MV-4-11 (cell line): ENCODE measurements at regions not wholly inside any gene's neighbourhood (a gene's known extent, or its start where the extent isn't known, plus 50 kb on each side); places are given as distances from the start of the nearest gene placed in this dataset.
"Not testable (repeated sequence)": the region's sequence is repeated elsewhere in the genome, so short reads cannot be mapped to it uniquely, and the experiment has no call there.

ENCODE experiments used
- DNase-seq: peaks from one replicate; lab custom pipeline; 2025; lab: John Stamatoyannopoulos, UW

DNA sequence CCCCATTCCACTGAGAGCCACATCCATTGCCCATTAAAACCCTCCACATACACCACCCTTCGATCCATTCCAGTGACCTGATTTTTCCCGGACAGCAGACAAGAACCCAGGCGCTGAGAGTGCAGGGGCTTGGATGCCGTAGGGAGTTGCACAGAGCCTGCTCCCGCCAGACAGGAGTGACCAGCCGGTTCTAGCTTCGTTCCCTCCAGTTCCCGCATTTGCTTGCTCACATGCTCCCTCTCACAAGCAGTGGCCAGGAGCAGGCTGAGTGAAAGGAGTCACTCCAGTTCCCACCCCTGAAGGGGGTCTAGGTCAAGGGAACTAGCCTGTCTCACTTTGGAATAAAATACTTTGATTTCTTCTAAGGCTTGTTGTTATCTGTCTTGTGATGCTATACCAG lies 119.5 kb downstream of the SKIDA1 start:
- DNase-seq, result no peak

DNA sequence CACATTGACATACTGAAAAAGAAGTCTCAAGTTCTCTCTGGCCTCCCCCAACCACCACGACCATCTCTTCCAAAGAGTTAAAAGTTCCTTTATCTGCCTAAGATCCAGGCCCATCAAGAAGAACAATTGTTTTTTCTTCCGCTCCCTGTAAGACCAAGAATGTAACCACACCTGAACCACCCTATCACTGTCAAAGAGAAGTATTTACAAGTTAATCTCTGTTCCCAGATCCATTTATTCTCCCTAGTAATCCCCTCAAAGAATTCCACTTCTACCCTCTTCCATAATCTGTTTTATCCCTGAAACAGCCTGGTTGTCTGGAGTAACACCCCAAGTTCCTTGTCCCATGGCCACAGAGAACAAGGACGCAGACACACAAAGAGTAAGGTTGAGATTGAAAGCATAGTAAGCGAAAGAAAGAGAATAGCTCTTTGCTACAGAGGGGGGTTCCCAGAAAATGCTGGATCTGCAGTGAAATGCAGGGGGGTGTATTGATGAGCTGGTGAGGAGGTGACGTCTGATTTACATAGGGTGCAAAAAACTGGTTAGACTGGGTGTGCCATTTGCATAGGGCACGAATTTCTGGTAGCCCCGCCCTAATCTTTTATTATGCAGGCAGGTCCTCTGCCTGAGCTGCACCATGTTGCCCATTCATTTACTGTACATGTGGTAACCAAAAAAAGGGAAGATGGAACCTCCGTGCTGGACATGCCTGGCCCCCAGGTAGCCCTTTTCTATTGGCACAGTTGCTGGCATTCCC lies 122.0 kb downstream of the SKIDA1 start:
- DNase-seq, result no peak

DNA sequence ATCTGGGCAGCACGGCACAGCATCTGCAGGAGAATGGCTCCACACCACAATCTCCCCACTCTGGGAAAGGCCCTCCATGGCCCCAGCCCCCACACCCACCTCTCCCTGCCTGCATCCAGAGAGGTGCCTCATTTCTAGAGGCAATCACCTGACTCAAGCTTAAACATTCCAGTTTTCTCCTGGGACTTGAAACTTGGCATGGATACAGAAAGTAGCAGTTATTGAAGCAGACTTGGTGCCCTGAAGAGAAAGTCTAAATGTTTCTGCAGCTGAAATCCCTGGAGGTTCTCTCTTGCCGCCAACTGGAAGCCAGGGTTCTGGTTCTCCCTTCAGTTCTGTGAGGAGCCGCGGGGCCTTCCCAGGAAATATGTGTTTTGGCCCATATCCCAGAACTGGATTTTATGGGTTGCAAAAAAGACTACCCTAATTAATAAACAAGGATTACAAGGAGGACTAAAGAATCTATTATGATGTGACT lies 122.8 kb downstream of the SKIDA1 start:
- DNase-seq, result no peak

DNA sequence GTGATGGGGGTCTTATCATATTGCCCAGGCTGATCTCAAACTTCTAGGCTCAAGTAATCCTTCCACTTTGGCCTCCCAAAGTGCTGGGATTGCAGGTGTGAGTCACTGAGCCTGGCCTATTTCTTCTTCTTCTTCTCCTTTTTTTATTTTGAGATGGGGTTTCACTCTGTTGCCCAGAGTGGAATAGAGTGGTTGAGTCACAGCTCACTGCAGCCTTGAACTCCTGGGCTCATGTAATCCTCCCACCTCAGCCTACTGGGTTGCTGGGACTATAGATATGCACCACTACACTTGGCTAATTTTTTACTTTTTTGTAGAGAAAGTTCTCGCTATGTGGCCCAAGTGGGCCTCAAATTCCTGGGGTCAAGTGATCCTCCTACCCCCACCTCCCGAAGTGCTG lies 124.3 kb downstream of the SKIDA1 start:
- peak; percentile 81 for DNase-seq

DNA sequence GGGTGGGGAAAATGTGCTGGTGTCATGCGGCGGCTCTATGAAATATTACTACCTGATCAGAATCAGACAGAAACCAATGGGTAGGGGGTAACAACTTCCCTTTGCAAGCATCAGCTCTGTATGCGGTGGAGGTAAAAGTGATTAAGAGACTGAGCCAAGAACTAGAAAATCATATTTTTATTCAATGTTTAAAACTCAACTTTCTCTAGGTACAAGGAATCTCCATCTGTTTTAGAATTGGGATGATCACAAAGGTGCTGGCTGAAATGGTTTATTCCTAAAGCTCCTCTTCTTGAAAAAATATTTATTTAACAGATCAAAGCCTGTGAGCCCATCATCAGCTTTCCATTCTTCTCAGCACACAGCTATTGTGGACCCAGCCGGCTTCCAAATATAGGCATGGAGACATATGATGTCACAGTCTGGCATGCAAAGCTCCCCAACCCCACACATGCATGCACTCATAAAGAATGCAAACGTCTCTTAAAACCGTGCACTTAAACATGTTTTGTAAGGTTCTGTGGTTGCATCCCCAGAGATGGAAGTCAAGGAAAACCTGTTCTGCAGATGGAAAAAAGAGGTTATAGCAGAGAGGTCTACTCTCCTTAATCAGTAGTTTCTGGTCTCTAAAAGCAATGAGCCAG lies 126.0 kb downstream of the SKIDA1 start:
- DNase-seq, result no peak

DNA sequence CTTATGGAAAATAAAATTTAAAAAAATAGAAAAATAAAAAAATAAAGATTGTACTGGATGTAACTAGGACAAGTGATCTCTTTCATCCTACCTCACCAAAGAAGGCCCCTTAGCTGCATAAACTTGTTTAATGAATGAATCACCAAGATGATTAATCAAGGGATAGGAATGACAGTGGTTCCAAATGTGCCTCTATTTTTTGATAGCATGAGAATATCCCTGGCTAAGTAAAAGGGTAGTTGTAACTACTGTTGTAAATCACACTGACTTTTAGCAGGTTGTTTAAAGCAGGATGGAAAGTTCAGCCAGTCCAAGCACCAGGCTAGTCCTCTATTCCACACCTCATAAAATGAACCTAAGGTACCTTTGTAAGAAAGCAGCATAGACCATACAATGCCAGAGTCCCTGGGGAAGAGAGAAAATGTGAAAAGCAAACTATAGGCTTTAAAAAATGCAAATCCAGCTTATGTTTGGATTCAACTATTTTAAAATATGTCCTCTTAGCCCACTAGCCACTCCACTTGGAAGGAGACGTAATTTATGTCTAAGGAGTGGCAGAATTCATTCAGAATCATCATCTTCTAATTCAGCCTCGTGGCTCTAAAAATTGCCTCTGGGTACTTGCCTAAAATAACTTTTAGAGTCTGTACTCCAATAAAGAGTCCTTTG lies 126.8 kb downstream of the SKIDA1 start:
- DNase-seq, result no peak

DNA sequence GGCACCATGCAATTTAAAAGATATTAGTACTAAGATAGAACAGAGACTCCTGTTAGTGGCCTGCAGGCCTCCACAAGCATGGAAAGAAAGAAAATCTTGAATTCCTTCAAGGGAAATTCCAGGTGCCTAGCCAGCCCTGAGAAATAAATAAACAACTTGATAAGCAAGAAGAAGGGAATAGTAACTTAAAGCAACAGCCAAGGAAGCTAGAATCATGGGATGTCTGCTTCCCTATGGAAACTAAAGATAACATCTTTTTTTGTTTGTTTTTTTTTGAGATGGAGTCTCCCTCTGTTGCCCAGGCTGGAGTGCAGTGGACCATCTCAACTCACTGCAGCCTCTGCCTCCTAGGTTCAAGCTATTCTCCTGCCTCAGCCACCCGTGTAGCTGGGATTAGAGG lies 128.6 kb downstream of the SKIDA1 start:
- no peak for DNase-seq

DNA sequence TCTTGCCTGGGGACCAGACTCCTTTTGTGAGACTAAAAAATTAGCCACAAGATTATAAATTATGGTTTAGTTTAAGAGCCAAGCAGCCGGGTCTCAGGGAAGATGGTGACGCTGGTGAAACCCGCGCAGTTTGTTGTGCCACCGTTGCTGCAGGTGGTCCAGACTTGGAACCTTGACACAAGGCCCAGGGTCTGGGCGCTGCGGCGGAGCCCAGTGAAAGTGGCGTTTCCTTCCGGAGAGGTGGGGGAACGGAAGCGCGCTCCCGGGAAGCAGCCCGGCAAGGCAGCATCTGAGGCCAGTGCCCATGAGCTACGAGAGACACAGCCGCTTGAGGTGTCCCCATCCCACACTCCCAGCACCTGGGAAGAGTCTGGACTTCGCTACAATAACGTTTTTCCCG lies 131.6 kb downstream of the SKIDA1 start:
- DNase-seq, result no peak

DNA sequence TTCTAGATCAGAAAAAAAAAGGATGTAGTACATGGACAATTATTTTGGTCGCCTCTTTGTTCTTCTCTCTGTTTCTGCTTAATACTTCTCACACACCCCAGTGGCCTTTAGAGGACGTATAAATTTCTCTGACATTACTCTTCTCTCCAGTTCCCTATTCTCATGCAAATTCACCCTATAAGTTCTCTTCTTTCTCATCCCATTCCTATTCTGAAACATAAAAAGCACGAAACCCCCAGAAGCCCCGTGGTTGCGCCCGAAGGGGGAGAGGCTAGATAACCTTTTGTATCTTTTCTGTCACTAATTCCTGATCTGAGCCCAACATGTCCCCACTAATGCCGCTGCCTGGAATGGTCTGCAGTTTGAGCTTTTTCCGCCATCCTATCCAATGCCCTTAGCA lies 136.9 kb downstream of the SKIDA1 start:
- DNase-seq, result peak; percentile 46

DNA sequence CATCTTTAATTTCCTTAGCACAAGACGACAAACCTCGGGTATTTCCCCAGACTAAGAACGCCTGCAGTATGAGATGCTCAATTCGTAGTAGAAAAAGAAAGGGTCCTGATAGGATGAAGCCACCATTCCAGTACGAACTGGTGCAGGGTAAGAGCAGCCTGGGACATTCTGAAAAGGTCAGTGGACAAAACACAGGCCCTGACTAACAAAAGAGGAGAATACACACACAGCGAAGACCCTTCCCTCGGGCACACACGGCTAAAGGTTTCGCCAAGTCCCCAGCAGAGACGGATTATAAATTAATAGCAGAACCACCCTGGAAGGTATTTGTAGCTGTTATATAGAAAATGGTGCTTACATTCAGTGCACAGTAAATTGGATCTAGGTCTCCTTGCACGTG lies 137.6 kb downstream of the SKIDA1 start:
- DNase-seq, result no peak

DNA sequence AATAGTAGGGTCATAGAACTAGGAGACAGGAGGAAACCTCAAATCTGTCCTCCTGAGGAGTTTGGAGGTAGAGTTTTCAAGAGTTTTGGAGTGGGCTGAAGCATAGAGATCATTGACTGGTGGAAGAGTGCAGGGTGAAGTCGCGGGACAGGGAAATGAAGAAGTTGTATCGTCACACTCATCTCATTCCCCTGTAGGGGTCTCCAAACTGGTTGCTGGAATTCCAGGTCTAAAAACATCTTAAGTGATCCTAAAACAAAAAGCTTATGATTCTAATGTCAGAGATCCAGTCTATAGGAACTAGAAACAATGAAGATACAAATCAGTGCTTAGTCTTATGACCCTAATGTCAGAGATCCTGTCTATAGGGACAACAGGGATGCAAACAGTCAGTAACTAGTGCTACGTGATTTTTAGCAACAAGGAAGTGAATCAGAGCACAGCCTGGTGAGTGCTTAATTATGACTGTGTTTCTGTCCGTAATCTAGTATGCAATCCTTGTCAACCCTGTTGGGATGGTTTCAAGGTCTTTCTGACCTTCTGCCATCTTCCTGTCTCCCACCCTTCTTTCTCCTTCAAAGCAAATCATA lies 139.4 kb downstream of the SKIDA1 start:
- DNase-seq, result no peak

DNA sequence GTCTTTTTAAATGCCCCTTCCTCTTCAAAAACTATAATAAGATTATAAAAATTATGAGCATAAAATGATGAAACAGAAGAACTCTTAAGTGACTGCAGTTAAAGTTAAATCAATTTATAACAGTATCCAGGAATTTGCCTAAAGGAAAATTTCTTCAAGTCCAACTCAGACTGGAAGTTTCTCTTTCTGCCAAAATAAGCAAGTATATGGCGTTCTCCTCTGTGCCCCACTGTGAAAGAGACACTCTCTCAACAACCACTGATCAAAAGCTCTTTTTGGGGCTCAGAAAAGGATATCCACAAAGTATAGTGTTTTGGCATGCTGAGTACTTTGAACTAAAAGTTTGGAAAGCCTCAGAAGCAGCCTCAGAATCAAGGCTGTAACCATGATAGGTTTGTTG lies 139.9 kb downstream of the SKIDA1 start:
- DNase-seq, result no peak

DNA sequence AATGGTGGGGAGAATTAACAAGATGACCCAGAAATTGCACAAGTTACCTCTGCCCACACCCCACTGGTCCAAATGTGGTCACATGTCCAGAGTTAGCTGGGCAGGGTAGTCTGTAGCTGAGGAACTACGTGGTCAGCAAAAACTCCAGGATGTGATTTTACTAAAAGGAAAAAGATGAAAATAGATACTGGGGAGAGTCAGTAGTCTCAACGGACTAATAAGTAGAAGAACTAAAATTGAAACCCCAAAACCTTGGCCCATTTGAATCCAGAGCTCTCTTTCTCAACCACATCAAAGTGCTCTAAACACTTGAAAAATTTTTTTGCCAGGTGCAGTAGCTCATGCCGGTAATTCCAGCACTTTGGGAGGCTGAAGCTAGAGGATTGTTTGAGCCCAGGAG lies 146.3 kb downstream of the SKIDA1 start:
- peak; percentile 28 for DNase-seq

DNA sequence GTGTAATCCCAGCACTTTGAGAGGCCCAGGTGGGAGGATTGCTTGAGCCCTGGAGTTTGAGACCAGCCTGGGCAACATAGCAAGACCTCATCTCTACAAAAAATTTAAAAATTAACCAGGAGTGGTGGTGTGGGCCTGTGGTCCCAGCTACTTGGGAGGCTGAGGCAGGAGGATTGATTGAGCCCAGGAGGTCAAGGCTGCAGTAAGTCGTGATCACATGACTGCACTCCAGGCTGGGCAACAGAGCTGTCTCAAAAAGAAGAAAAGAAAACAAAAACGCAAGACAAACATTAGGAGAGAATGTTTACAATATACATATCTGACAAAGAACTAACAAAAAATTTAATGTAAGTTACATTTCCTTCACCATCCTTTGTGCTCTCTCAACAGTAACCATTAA lies 150.2 kb downstream of the SKIDA1 start:
- not testable (repeated sequence) for DNase-seq

DNA sequence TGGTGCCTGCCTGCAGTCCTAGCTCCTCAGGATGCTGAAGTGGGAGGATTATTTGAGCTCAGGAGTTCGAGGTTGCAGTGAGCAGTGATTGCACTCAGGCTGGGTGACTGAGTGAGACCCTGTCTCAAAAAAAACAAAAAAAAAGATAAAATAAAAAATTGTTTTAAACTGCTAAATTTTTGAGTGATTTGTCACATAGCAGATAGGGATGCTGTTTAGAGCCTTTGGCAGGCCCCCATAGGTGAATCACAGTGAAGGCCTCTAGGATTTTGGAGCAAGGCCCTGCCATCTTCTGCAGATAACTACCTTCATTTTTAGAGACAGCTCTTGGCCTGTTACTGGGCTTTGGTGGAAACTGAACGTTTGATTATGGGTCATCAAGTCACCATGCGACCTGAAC lies 151.6 kb downstream of the SKIDA1 start:
- DNase-seq, result not testable (repeated sequence)

DNA sequence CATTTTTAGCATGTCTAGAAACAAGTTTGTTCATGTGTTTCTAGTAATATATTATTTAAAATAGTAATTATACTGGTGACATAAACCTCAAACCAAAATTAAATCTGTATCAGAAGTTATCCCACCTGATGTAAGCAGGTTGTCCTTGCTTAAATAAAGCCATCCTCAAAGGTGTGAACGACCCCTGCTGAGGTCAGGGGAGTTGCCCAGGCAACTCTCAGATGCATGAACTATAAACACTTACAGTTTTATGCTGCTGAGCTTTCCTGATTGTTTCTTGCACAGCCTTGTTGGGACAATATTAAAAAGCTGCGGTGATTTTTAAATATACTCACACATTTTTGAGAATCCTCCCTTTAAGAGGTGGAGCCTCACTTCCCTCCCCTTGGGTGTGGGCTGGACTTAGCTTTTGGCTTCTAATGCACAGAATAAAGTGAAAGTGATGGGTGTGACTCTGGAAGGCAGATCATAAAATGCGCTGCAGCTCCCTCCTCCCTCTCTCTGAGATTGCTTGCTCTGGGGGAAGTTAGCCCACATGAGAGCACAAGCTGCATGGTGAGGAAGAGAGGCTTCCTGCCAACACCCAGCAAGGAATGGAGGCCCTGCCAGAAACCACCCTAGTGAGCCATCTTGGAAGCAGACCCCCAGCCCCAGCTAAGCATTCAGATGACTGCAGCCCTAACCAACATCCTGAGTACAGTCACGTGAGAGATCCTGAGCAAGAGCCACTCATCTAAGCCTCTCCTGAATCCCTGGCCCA lies 152.7 kb downstream of the SKIDA1 start:
- peak; percentile 94 for DNase-seq

DNA sequence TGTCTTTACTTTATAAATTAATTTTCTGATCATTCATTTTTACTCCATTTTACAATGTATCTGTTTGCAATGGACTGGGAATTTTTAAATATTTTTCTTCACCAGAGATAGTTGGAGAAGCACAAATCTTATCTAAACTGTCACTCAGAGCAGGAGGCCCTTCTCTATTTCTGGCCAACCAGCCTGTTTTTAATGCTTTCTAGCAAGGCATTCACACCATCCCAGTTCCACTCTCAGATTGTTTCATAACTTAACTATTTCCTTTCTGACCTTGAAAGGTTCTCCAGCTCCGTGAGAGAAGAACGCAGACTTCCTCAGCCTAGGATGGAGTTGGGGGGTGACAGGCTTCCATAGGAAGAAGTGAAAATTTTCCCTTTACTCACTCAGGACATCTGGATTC lies 155.8 kb downstream of the SKIDA1 start:
- peak; percentile 37 for DNase-seq

DNA sequence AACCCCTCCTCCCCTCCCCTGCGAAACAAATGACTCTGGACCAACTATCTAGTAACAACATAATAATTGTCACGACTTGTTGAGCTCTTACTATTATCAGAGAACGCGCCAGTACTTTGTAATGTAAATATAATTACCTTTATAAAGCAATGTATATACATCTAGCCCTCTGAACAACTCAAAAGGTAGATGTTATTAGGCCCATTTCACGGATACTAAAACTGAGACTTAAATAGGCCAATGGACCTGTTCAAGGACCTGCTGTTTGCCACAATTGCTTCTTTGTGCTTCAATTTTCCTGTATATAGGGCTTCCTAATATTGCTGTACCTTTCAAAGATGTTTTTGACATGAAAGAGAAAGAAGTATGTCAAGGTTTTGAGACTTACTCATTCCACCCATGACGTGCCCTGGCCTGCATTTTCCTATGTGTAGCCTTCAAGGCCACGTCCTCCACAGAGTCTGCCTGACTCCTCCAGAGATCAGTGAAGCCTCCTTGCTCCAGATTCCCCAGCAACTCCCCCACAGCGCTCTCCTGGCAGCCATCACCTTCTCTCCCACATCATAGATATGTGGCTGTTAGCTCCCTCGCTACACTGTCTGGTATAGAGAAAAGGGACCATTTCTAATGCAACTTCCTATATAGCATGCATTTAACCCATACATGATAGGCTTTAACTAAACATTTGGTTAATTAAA lies 156.6 kb downstream of the SKIDA1 start:
- DNase-seq, result no peak

DNA sequence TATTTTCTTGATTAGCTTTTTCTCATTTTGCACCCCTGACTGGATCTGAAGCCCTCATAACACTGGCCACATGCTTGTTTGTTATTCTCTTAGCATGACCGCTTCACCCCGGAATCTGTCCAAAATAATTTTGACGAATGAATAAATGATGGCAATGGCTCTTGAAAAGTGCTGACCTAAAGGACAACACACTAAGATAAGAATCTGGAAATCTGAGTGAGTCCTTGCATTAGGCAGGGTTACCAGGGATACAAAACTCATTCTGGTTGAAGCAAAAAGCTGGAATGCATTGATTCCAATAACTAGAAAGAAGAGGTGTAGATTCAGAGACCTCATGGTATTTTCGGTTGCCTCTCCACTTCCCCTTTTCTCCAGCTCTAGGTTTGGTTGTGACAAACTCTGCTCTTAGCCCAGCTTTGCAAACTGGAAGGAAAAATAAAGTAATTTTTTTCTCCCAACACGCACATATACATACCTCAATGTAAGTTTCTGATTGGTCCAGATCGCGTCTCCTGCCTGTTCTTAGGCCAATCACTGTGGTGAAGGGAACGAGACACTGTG lies 157.4 kb downstream of the SKIDA1 start:
- DNase-seq, result peak; percentile 97

DNA sequence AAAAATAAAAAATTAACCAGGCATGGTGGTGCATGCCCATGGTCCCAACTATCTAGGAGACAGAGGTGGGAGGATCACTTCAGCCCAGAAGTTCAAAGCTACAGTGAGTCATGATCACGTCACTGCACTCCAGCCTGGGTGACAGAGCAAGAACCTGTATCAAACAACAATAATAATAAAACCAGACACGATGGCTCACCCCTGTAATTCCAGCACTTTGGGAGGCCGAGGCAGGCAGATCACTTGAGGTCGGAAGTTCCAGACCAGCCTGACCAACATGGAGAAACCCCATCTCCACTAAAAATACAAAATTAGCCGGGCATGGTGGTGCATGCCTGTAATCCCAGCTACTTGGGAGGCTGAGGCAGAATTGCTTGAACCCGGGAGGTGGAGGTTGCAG lies 159.4 kb downstream of the SKIDA1 start:
- not testable (repeated sequence) for DNase-seq
